Testis (tissue), 2 donors: ENCODE measurements at regions not wholly inside any gene's neighbourhood (a gene's known extent, or its start where the extent isn't known, plus 50 kb on each side); places are given as distances from the start of the nearest gene placed in this dataset.

Source experiments
- CTCF ChIP-seq, 3 experiments: fragments of 450-650 bp in 2 of 3; fragments of 200-600 bp in 1 of 3; sonication (generic) in 1 of 3; IDR thresholded peaks; one replicate each; pipeline ENCODE4 v1.5.1; 2016 to 2019; ENCODE audit warnings: antibody characterized with exemption in 3 of 3, mild to moderate bottlenecking in 2 of 3, moderate library complexity in 1 of 3
- POLR2A ChIP-seq: fragments of 450-650 bp; IDR thresholded peaks from one replicate; pipeline ENCODE4 v1.6.1; 2017; ENCODE audit warnings: antibody characterized with exemption, mild to moderate bottlenecking, moderate library complexity

- TF ChIP-seq CTCF (IDR thresholded peaks at IDR 0.05) (no peak), POLR2A (no peak)
These were observed 149.9 kb upstream of the IL15 start for GRCh38 chr4:141486375-141486997.
